ENCODE measurements at regions not wholly inside any gene's neighbourhood (a gene's known extent, or its start where the extent isn't known, plus 50 kb on each side); places are given as distances from the start of the nearest gene placed in this dataset.

GRCh38 chr10:130986846-130987245, 324.7 kb downstream of the TCERG1L start:
- BruUV-seq (replicated peaks) = no TSS peak
- no peak for TF ChIP-seq CTCF (conservative IDR thresholded peaks at IDR 0.05; ENCODE audit: low read length)
- TF ChIP-seq EZH2phosphoT487 (IDR thresholded peaks at IDR 0.05; ENCODE audit: borderline replicate concordance, low read depth, low read length) = no peak

GRCh38 chr10:130987401-130987800, 324.1 kb downstream of the TCERG1L start:
- DNase-seq (ENCODE audit: low spot score) = no peak
- no peaks in the 10 kb centered on the region for H3K79me2 ChIP-seq (ENCODE audit: insufficient read depth, low read depth, low read length)
- TF ChIP-seq CTCF (conservative IDR thresholded peaks at IDR 0.05; ENCODE audit: low read length) (no peak), EZH2phosphoT487 (IDR thresholded peaks at IDR 0.05; ENCODE audit: borderline replicate concordance, low read depth, low read length) (no peak)
- no peak overlapping the region for H3K4me3 ChIP-seq (ENCODE audit: low read depth, low read length, poor library complexity, severe bottlenecking)
- H3K36me3 ChIP-seq (ENCODE audit: insufficient read depth, low read length) = no peaks in the 10 kb centered on the region
- no peak overlapping the region for H2AFZ ChIP-seq (ENCODE audit: low read length)
- no peaks in the 10 kb centered on the region for H3K9me3 ChIP-seq (ENCODE audit: low read length)
- no peak overlapping the region for H3K4me2 ChIP-seq (ENCODE audit: low read length)
- H4K20me1 ChIP-seq (ENCODE audit: insufficient read depth, low read length) = no peaks in the 10 kb centered on the region
- no peaks in the 10 kb centered on the region for H3K4me1 ChIP-seq (ENCODE audit: insufficient read depth, low read length, poor library complexity, severe bottlenecking)
- POLR2A ChIA-PET = no interaction called here
- BruUV-seq (replicated peaks) = no TSS peak
- H3K27ac ChIP-seq (ENCODE audit: low read depth, low read length, poor library complexity, severe bottlenecking) = no peak overlapping the region
- CTCF ChIA-PET (ENCODE audit: unreplicated experiment) = no interaction called here
- intact Hi-C loops (cut with micrococcal nuclease; ENCODE audit: unreplicated experiment) = no loop called here
- H3K9me2 ChIP-seq (ENCODE audit: insufficient read depth, low read length) = no peaks in the 10 kb centered on the region

More at GRCh38 chr10:130986846-130987245, 324.7 kb downstream of the TCERG1L start:
- no peaks in the 10 kb centered on the region for H3K9me3 ChIP-seq (ENCODE audit: low read length)
- H3K9me2 ChIP-seq (ENCODE audit: insufficient read depth, low read length) = no peaks in the 10 kb centered on the region
- no peaks in the 10 kb centered on the region for H3K4me1 ChIP-seq (ENCODE audit: insufficient read depth, low read length, poor library complexity, severe bottlenecking)
- DNase-seq (ENCODE audit: low spot score) = no peak
- intact Hi-C loops (cut with micrococcal nuclease; ENCODE audit: unreplicated experiment) = no loop called here
- no peaks in the 10 kb centered on the region for H3K79me2 ChIP-seq (ENCODE audit: insufficient read depth, low read depth, low read length)
- no peak overlapping the region for H3K27ac ChIP-seq (ENCODE audit: low read depth, low read length, poor library complexity, severe bottlenecking)
- ChIA-PET POLR2A (no interaction called here), CTCF (ENCODE audit: unreplicated experiment) (no interaction called here)
- no peaks in the 10 kb centered on the region for H3K36me3 ChIP-seq (ENCODE audit: insufficient read depth, low read length)
- no peak overlapping the region for H3K4me3 ChIP-seq (ENCODE audit: low read depth, low read length, poor library complexity, severe bottlenecking)
- H2AFZ ChIP-seq (ENCODE audit: low read length) = no peak overlapping the region
- H3K4me2 ChIP-seq (ENCODE audit: low read length) = no peak overlapping the region
- H4K20me1 ChIP-seq (ENCODE audit: insufficient read depth, low read length) = no peaks in the 10 kb centered on the region

- ChIA-PET POLR2A (interaction anchor here (0.6 kb wide), 1 partner anchor 70 kb away, joined by 4 read pairs; no protein-coding TSS in a partner anchor), CTCF (ENCODE audit: unreplicated experiment) (no interaction called here)
- intact Hi-C loops (cut with micrococcal nuclease; ENCODE audit: unreplicated experiment) = no loop called here
- no peak for TF ChIP-seq EZH2phosphoT487 (IDR thresholded peaks at IDR 0.05; ENCODE audit: borderline replicate concordance, low read depth, low read length)
- no peak for TF ChIP-seq CTCF (conservative IDR thresholded peaks at IDR 0.05; ENCODE audit: low read length)
- H3K79me2 ChIP-seq (ENCODE audit: insufficient read depth, low read depth, low read length) = no peaks in the 10 kb centered on the region
- H3K4me2 ChIP-seq (ENCODE audit: low read length) = no peak overlapping the region
- H3K27ac ChIP-seq (ENCODE audit: low read depth, low read length, poor library complexity, severe bottlenecking) = no peak overlapping the region
- H3K9me3 ChIP-seq (ENCODE audit: low read length) = no peaks in the 10 kb centered on the region
- no peak overlapping the region for H2AFZ ChIP-seq (ENCODE audit: low read length)
- BruUV-seq (replicated peaks) = no TSS peak
- H3K4me3 ChIP-seq (ENCODE audit: low read depth, low read length, poor library complexity, severe bottlenecking) = no peak overlapping the region
- H3K36me3 ChIP-seq (ENCODE audit: insufficient read depth, low read length) = no peaks in the 10 kb centered on the region
- DNase-seq (ENCODE audit: low spot score) = no peak
- no peaks in the 10 kb centered on the region for H4K20me1 ChIP-seq (ENCODE audit: insufficient read depth, low read length)
- H3K9me2 ChIP-seq (ENCODE audit: insufficient read depth, low read length) = no peaks in the 10 kb centered on the region
- H3K4me1 ChIP-seq (ENCODE audit: insufficient read depth, low read length, poor library complexity, severe bottlenecking) = no peaks in the 10 kb centered on the region
Observed at GRCh38 chr10:130989670-130990232, 321.8 kb downstream of the TCERG1L start.
